ENCODE measurements at regions not wholly inside any gene's neighbourhood (a gene's known extent, or its start where the extent isn't known, plus 50 kb on each side); places are given as distances from the start of the nearest gene placed in this dataset.

DNA sequence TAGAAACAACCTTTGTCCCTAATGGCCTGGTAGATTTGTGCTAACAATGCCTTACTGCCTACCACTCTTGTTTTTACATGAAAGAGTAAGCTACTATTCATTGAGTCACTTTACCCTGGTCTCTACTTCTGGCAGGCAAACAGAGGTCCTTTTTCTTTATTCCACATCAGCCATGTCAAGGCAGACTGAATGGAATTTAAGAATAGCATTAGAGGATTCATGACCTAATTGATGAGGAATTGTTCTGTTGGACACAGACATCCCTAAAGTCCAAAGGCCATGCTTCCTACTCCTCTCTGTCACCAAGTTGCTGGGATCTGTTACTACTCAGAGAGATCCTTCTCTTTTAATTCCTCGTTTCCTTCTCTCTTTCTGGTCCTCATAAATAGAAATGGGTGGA, 229.1 kb upstream of the ZP4 start:
- no peak for TF ChIP-seq ZFX (IDR thresholded peaks at IDR 0.05; ENCODE audit: borderline replicate concordance)
- TF ChIP-seq, protein P1, sequence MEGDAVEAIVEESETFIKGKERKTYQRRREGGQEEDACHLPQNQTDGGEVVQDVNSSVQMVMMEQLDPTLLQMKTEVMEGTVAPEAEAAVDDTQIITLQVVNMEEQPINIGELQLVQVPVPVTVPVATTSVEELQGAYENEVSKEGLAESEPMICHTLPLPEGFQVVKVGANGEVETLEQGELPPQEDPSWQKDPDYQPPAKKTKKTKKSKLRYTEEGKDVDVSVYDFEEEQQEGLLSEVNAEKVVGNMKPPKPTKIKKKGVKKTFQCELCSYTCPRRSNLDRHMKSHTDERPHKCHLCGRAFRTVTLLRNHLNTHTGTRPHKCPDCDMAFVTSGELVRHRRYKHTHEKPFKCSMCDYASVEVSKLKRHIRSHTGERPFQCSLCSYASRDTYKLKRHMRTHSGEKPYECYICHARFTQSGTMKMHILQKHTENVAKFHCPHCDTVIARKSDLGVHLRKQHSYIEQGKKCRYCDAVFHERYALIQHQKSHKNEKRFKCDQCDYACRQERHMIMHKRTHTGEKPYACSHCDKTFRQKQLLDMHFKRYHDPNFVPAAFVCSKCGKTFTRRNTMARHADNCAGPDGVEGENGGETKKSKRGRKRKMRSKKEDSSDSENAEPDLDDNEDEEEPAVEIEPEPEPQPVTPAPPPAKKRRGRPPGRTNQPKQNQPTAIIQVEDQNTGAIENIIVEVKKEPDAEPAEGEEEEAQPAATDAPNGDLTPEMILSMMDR (IDR thresholded peaks at IDR 0.05) = no peak
- H3K27ac ChIP-seq = no peak overlapping the region

DNA sequence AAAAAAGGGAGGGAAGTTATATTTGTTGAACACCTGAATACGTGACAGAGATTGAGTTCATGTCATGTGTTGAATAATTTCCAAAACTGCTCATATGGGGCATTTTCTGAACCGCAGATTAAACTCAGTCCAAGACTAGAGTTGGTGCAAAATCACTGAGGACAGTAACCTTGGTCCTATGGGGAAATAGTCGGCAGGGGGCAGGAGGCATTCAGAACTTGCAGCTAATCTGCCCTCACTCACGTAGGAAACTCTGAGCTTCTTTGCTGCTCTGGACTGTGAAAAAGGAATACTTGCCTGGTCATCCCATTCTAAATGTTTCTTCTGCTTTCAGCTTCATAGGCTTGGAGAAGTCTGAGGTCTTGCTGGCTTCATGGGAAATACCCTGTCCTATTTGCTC, 228.3 kb upstream of the ZP4 start:
- no peak overlapping the region for H3K27ac ChIP-seq
- TF ChIP-seq, protein P1 (IDR thresholded peaks at IDR 0.05) = 0 out of 2 replicates have a peak, but pooled peaks have one; percentile 15
- no peak for TF ChIP-seq ZFX (IDR thresholded peaks at IDR 0.05; ENCODE audit: borderline replicate concordance)

DNA sequence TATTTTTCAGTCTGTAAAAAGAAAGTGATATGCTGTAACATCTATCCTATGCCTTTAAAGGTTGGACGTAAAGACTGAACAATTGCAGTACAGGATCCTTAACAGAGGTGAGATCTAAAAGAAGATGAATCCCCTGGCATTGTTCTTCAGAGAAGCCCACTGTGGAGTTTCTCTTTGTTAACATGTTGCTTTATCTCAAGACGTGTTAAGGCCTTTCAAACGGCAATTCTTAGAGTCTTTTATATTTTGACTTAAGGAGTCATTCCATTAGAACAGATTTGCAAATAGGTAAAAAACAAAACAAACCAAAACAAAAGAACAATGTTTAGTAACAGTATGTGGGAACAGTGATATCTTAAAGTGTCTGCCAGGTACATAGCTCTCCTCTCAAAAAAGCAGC, 225.1 kb upstream of the ZP4 start:
- TF ChIP-seq, protein P1 (IDR thresholded peaks at IDR 0.05) = no peak
- TF ChIP-seq ZFX (IDR thresholded peaks at IDR 0.05; ENCODE audit: borderline replicate concordance) = no peak
- H3K27ac ChIP-seq = no peak overlapping the region

DNA sequence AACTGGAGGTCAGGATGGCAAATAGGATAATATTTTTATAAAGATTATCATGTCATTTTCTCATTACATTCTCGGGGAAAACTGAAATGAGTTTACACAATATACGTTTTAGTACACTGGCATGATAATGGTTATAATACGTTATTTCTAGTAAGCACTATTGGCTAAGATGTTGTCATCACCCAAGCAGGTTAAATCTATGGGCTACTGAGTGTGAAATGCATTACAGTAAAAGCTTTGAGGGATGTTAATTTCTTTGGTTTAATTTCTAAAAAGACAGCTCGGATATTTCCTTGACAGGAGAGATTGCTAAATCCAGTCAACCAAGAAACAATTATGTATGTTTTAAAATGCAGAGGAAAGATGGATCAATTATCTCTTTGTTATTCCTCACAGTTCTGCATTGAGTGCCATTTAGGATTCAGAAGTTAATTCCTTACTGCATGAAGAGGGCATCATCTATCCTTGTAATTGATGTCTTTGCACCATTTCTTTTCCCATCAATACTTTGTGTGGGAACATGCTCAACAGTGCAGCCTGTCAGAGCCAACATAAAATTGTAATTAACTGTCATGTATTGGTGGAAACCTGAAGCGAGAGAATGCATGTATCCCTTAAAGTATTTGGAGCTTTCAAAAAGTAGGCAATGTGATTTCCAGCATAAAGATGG, 222.4 kb upstream of the ZP4 start:
- TF ChIP-seq, protein P1 (IDR thresholded peaks at IDR 0.05) = no peak
- no peak for TF ChIP-seq ZFX (IDR thresholded peaks at IDR 0.05; ENCODE audit: borderline replicate concordance)
- H3K27ac ChIP-seq = no peak overlapping the region

DNA sequence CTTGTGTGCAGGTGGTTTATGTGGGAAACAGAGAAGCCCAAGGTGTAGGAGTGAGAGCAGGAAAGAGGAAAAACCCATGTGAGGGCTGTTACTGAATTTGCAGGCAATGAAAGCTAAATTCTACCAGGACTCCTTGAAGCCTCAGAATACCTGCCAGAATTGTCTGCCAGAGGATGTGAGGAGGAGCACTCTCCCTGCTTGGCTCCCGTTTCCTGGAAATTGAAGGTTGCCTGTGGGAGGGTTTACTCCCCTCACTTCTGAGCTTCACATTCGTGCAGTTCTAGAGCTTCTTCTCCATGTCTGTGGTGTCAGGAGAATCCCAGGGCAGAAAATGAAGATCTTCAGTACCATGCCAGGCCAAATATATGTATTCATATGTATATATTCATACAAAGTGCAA, 220.8 kb upstream of the ZP4 start:
- TF ChIP-seq, protein P1 (IDR thresholded peaks at IDR 0.05) = no peak
- no peak for TF ChIP-seq ZFX (IDR thresholded peaks at IDR 0.05; ENCODE audit: borderline replicate concordance)
- no peak overlapping the region for H3K27ac ChIP-seq

DNA sequence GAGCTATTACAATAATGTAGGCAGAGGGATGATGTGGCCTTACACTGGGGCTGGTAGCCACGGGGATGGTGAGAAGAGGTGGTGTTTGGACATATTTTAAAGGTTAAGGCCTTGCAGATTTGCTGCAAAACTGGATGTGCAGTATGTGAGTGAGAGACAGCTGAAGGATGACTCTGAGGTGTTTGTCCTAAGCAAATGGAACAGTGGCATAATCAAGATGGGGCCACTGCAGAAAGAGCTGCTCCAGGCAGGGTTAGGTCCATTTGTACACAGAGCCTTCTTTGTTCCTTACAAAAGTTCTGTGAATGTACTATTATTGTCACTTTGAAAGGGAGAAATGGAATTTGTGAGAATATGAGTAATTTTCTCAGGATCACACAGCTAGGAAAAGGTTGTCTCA, 220.4 kb upstream of the ZP4 start:
- H3K27ac ChIP-seq = no peak overlapping the region
- TF ChIP-seq, protein P1 (IDR thresholded peaks at IDR 0.05) = no peak
- TF ChIP-seq ZFX (IDR thresholded peaks at IDR 0.05; ENCODE audit: borderline replicate concordance) = no peak

DNA sequence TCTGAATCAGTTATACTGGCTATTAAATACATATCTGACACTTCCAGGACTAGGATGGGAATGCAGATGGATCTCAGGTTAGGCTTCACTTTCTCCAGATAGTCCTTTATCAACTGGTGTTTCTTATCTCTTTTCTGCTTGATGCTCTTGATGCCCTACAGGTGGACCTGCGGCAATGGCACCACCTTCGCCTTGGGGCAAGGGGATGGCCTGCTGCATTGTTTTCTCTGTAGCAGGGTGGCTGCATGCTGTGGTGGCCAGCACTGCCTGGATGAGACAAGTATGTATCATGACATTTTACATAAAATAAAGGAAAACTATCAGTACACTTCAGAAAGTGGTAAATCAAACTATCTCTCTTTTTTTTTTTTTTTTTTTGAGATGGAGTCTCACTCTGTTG, 217.7 kb upstream of the ZP4 start:
- H3K27ac ChIP-seq = no peak overlapping the region
- TF ChIP-seq, protein P1 (IDR thresholded peaks at IDR 0.05) = no peak
- TF ChIP-seq ZFX (IDR thresholded peaks at IDR 0.05; ENCODE audit: borderline replicate concordance) = no peak

Data from 22Rv1 (cell line).